GM19463 (cell line): ENCODE measurements at regions not wholly inside any gene's neighbourhood (a gene's known extent, or its start where the extent isn't known, plus 50 kb on each side); places are given as distances from the start of the nearest gene placed in this dataset.
"Not testable (repeated sequence)": the region's sequence is repeated elsewhere in the genome, so short reads cannot be mapped to it uniquely, and the experiment has no call there.

Experiments used
- ATAC-seq: cut with Tn5 transposase; IDR thresholded peaks from one replicate; pipeline ENCODE4 v1.9.1; 2021; ENCODE audit warnings: mild to moderate bottlenecking, moderate library complexity; ENCODE audit not compliant: unreplicated experiment

DNA sequence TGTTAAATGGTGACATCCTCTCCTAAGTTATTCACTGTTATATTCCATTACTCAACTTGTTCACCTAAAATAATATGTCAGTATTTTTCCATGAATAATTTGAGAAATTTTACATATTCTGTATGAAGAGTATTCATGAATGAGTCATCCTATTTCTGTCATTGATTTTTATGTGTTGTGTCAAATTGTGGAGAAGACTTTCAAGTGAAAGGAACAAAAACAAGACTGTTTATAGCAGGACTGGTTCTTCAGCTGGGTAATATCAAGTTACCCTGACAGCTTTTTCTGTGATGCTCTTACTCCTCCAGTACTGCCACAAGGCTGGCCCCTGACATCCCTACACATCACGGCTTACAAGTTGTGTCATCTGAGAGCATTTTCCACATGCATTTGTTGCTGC is 847.7 kb downstream of the NCAM2 start:
- no peak for ATAC-seq

DNA sequence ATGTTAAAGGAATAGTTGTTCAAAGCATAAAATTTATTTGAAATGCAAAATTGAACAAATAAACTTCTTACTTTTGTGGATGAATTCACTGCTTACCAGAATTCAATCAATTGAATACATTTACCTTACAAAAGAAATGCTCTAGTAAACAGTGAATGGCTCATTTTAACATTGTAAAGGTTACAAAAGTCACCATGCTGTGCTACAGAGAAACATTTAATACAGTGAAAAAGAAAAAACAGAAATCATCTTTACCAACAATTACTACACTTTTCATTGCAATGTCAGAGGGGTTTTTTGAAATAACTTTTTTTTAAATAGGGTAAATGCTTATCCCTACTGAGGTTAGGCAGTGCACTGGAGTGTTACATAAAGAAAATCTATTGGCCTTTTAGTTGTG is 853.0 kb downstream of the NCAM2 start:
- no peak for ATAC-seq

- ATAC-seq: no peak
Measured at GRCh38 chr21:21851657-21852056, 853.4 kb downstream of the NCAM2 start.

DNA sequence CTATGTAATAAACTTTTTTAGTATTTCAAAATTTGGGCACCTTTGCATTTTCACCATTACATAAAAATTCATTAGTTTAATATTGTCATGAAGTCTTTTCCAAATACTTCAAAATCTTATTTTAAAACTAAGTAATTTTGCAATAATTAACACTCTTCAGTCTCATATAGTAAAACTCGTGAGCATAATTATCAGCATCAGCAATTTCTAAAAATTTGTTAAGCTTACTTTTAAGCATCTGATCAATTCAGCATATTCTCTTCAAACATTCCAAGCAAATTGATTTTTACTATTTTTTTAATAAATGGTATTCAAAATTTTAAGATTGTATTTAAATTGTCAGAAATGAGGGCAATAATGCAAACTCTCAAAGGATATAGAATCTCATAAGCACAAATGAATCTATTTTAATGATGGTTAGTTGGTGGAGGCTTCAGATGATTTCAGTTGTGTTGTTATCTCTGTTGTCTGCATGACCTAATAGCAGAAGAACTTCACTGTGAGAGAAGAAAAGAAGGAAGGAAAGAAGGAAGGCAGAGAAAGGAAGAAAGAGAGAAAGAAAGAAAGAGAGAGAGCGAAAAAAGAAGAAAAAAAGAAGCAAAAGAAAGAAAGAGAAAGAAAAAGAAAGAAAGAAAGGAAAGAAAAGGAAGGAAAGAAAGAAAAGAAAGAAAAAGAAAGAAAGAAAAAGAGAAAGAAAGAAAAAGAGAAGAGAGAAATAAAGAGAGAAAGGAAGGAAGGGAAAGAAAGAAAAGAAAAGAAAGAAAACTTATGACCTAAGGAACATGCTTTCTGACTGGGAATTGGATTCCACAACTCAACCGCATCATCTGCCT is 860.5 kb downstream of the NCAM2 start:
- ATAC-seq: no peak

DNA sequence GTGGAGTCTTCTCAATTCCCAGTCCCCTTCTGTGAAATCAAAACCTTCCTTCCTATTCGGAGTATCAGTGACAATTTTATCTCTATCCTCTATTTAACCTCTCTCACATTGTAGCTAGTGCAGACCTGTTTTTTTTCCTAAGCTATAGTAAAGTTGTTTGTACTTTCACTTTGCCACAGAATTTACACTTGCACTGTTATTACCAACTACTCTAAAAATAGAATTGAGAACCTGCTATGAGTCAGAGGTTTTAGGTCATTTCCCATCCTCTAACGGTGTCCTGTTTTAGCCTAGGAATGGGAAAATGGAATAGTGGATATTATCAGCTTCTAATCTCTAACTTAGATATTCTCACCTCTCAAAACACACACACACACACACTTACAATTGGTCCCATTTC is 862.7 kb downstream of the NCAM2 start:
- no peak for ATAC-seq

GRCh38 chr21:21864321-21864840 is 866.2 kb downstream of the NCAM2 start:
- no peak for ATAC-seq

DNA sequence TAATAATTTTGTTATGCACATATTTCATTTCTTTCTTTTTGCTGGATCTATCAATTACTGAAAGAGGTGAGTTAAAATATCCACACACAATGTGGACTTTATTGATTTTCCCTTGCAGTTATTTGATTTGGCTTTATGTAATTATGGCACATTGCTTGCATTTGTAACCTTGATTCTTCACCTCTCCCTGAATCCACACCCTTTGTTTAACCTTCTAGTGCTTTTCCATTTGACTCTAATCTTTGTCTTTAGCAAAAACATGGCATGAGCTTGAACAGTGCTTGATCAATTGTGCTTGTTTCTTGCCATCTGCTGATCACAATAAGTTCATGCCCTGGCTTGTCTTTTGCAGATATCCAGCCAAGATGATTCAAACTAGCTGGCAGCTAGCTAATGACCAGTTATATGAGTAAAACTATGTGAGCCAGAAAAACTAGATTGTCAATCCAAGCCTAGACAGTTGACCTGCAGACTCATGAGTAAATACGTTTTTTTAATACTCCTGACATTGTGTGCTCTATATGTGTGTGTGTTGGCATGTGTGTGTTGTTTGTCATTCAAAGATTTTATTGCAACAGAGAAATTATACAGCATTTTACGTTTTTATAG is 899.2 kb downstream of the NCAM2 start:
- ATAC-seq: no peak

GRCh38 chr21:21898801-21899200 is 900.6 kb downstream of the NCAM2 start:
- no peak for ATAC-seq

GRCh38 chr21:21902416-21902815 is 904.2 kb downstream of the NCAM2 start:
- ATAC-seq: not testable (repeated sequence)

- ATAC-seq: no peak
Measured at GRCh38 chr21:21907271-21907670, 909.1 kb downstream of the NCAM2 start.

- ATAC-seq: no peak
Measured at GRCh38 chr21:21915816-21916215, 917.6 kb downstream of the NCAM2 start.

DNA sequence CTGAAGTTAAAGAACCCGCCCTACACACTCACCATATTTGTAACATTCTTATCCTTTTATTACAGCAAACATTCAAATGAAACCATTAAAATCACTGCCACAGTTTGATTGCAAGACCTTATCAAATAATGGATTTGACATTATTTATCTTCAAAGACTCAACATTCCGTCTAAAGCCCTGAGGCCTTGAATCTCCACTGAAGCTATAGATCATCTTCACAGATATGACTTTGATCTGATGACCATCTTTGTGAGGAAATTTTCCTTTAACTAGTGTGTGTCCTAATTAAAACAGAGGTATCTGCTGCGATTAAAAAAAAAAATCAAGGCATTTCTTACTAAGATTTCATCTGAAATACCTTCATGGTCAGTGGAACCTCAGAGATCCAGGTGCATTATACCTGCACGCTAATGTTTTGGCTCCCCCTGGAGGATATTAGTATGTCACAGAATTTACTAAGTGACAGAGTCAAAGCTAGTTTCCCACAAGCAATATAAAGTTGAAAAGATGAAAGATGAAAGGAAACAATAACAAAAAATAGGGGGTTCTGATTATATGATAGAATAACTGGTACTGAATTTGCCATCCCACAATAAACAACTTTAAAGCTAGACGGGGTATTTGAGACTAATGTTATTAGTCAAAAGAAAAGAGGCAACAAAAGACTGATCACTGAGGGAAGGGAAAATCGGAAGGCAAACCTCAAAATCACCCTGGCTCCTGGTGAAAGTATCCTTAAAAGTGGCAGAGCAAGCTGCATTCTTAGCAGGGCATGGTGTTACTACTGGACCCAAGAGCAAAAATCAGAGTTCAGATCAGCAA is 923.4 kb downstream of the NCAM2 start:
- ATAC-seq: no peak

DNA sequence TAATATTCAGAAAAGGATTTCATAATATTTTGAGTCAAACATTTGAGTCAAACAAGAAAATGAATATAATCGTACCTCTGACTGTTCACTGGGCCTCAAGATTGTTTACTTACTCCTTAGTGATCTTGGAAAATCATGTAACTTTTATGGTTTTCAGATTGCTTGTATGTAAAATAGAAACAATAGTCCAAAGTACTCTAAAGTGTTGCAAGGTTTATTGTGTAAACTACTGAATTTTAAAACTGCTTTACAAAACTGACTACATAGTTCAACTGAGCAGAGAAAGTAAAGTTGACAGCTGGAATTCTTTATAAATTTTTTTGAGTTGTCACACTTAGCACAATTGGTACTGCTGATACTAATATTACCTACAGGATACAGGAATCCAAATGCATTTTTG is 931.0 kb downstream of the NCAM2 start:
- ATAC-seq: no peak

- no peak for ATAC-seq
Measured at GRCh38 chr21:21929789-21930188, 931.6 kb downstream of the NCAM2 start.

DNA sequence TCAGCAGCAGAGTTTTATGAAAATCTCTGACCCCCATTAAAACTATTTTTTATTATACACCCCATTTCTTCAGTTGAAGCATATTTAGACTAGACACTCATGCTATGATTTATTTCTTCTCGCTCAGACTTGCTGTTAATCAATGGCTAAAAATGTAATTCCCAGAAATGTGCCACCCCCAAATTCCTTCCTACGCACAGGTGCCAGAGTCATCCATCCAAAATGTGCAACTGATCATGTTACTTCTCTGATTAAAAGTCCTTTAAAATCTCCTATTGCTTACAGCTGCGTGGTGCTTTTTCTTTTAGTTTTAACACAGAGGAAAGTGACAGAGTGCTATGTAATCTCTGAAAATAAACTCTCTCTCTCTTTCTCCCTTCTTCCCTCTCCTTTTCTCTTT is 954.4 kb downstream of the NCAM2 start:
- ATAC-seq: no peak

DNA sequence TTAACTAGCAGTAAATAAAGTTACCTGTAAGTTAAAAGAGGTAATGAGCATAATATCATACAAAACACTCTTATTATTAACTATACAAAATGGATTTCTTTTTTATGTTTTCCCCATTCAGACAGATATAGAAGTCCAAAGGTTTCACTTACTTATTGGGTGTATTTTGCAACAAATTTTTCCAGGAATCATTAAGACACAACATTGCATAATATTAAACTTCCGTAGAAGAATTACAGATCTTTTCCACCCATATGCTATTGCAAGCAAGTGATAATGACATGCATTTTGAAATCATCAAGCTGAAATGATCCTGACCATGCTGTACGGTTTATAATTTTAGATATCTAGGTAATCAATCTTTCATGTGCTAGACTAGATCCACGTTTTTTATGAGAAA is 957.0 kb downstream of the NCAM2 start:
- no peak for ATAC-seq

- no peak for ATAC-seq
Measured at GRCh38 chr21:21957490-21957889, 959.3 kb downstream of the NCAM2 start.

DNA sequence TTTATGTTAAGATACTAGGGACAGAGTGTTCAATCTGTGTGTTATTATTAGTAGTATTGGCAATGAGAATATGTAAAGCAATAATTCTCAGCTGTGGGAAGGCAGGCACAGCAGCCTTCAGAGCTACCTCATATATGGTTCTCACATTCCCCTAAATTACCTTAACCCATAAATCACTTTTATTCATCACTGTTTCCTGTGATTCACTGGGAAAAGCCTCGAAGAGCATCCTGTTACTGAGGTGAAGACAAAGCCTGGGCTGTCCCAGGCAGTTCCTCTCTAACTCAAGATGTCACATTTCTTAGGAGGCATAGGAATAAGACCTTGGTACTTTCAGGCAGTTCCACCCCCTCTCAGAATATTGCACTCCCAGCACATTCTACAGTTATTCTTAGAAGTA is 965.7 kb downstream of the NCAM2 start:
- no peak for ATAC-seq

DNA sequence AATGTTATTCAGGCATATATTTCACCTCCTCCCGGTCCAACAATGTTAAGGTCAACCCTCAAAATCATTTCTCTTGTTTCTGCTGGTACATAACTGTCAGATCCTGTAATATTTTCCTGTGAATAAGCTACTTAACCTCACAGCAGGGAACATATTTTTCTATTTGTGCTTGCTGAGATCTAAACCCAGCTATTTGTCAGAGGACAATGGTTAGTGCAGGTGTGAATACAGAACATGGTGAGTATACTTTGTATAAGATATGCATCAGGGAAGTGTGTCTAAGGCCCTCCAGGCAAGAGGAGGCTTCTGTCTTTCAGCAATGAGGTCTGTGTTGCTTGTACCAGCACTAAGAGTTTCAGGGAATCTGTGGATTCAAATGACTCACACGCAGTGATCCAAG is 970.6 kb downstream of the NCAM2 start:
- ATAC-seq: no peak

GRCh38 chr21:21969211-21969610 is 971.0 kb downstream of the NCAM2 start:
- ATAC-seq: no peak

- no peak for ATAC-seq
Measured at GRCh38 chr21:21971384-21971783, 973.2 kb downstream of the NCAM2 start.

GRCh38 chr21:21973806-21974205 is 975.6 kb downstream of the NCAM2 start:
- ATAC-seq: no peak
